Stimulated activated memory B cell treated with anti-CD40 and anti-IgM and Interleukin-4, amounts not matched to agents 10 μg/mL and 1 μg/mL and 100 μg/mL, for 72 hours (primary cell): ENCODE measurements at regions not wholly inside any gene's neighbourhood (a gene's known extent, or its start where the extent isn't known, plus 50 kb on each side); places are given as distances from the start of the nearest gene placed in this dataset.
"Not testable (repeated sequence)": the region's sequence is repeated elsewhere in the genome, so short reads cannot be mapped to it uniquely, and the experiment has no call there.

ENCODE experiments used
- ATAC-seq: fragments of 150-1000 bp; cut with Tn5 transposase; 2 replicates; pipeline ENCODE4 v1.10.0; 2021
- H3K27ac Mint-ChIP-seq: one replicate; pipeline ENCODE4 v1.8.0; 2022; ENCODE audit warnings: mild to moderate bottlenecking, mixed read lengths
- H3K27me3 Mint-ChIP-seq: one replicate; pipeline ENCODE4 v1.8.0; 2022; ENCODE audit warnings: mixed read lengths
- H3K36me3 Mint-ChIP-seq: one replicate; pipeline ENCODE4 v1.8.0; 2022; ENCODE audit warnings: mixed read lengths
- H3K4me1 Mint-ChIP-seq: one replicate; pipeline ENCODE4 v1.8.0; 2022; ENCODE audit warnings: mixed read lengths
- H3K4me3 Mint-ChIP-seq: one replicate; pipeline ENCODE4 v1.8.0; 2022; ENCODE audit warnings: mild to moderate bottlenecking, moderate library complexity, mixed read lengths
- H3K9me3 Mint-ChIP-seq: one replicate; pipeline ENCODE4 v1.8.0; 2022; ENCODE audit warnings: mixed read lengths

- Mint-ChIP-seq H3K27me3 (no peaks in the 10 kb centered on the region), H3K36me3 (no peaks in the 10 kb centered on the region), H3K4me3 (no peak overlapping the region), H3K4me1 (no peaks in the 10 kb centered on the region), H3K9me3 (no peaks in the 10 kb centered on the region), H3K27ac (no peak overlapping the region)
- ATAC-seq = no peak
Measured at GRCh38 chr12:84470361-84470760, 442.2 kb downstream of the SLC6A15 start.

- Mint-ChIP-seq H3K4me1 (no peaks in the 10 kb centered on the region), H3K36me3 (no peaks in the 10 kb centered on the region), H3K27ac (no peak overlapping the region), H3K4me3 (no peak overlapping the region), H3K9me3 (no peaks in the 10 kb centered on the region), H3K27me3 (no peaks in the 10 kb centered on the region)
- ATAC-seq = no peak
Measured at GRCh38 chr12:84464616-84465015, 448.0 kb downstream of the SLC6A15 start.

GRCh38 chr12:84463741-84464495, 448.7 kb downstream of the SLC6A15 start:
- Mint-ChIP-seq H3K4me1 (no peaks in the 10 kb centered on the region), H3K9me3 (no peaks in the 10 kb centered on the region), H3K27ac (no peak overlapping the region), H3K36me3 (no peaks in the 10 kb centered on the region), H3K4me3 (no peak overlapping the region), H3K27me3 (no peaks in the 10 kb centered on the region)
- no peak for ATAC-seq

GRCh38 chr12:84455598-84455997, 457.0 kb downstream of the SLC6A15 start:
- no peaks in the 10 kb centered on the region for H3K4me1 Mint-ChIP-seq
- ATAC-seq = no peak
- H3K36me3 Mint-ChIP-seq = no peaks in the 10 kb centered on the region
- no peaks in the 10 kb centered on the region for H3K27me3 Mint-ChIP-seq
- no peak overlapping the region for H3K4me3 Mint-ChIP-seq
- no peaks in the 10 kb centered on the region for H3K9me3 Mint-ChIP-seq
- H3K27ac Mint-ChIP-seq = no peak overlapping the region

- ATAC-seq, H3K27me3 Mint-ChIP-seq, H3K4me3 Mint-ChIP-seq, H3K27ac Mint-ChIP-seq, H3K36me3 Mint-ChIP-seq, H3K9me3 Mint-ChIP-seq, H3K4me1 Mint-ChIP-seq: not testable (repeated sequence)
Measured at GRCh38 chr12:84446478-84446877, 466.1 kb downstream of the SLC6A15 start.

- H3K9me3 Mint-ChIP-seq = peaks cover 4% of the 10 kb centered on the region
- peak; percentile 16 for ATAC-seq
- H3K4me1 Mint-ChIP-seq = no peaks in the 10 kb centered on the region
- H3K27me3 Mint-ChIP-seq = no peaks in the 10 kb centered on the region
- no peak overlapping the region for H3K27ac Mint-ChIP-seq
- H3K36me3 Mint-ChIP-seq = no peaks in the 10 kb centered on the region
- no peak overlapping the region for H3K4me3 Mint-ChIP-seq
Measured at GRCh38 chr12:84436134-84436533, 476.5 kb downstream of the SLC6A15 start.

- H3K9me3 Mint-ChIP-seq = peaks cover 4% of the 10 kb centered on the region
- ATAC-seq = no peak
- no peaks in the 10 kb centered on the region for H3K36me3 Mint-ChIP-seq
- H3K4me1 Mint-ChIP-seq = no peaks in the 10 kb centered on the region
- H3K27ac Mint-ChIP-seq = no peak overlapping the region
- H3K27me3 Mint-ChIP-seq = no peaks in the 10 kb centered on the region
- no peak overlapping the region for H3K4me3 Mint-ChIP-seq
Measured at GRCh38 chr12:84435682-84436081, 476.9 kb downstream of the SLC6A15 start.

GRCh38 chr12:84422340-84422739, 490.3 kb downstream of the SLC6A15 start:
- no peaks in the 10 kb centered on the region for H3K27me3 Mint-ChIP-seq

GRCh38 chr12:84421103-84421502, 491.5 kb downstream of the SLC6A15 start:
- Mint-ChIP-seq H3K4me3 (no peak overlapping the region), H3K27ac (no peak overlapping the region), H3K4me1 (no peaks in the 10 kb centered on the region), H3K36me3 (no peaks in the 10 kb centered on the region), H3K9me3 (no peaks in the 10 kb centered on the region), H3K27me3 (no peaks in the 10 kb centered on the region)
- ATAC-seq = no peak

More at GRCh38 chr12:84422340-84422739, 490.3 kb downstream of the SLC6A15 start:
- Mint-ChIP-seq H3K9me3 (no peaks in the 10 kb centered on the region), H3K27ac (no peak overlapping the region), H3K4me3 (no peak overlapping the region), H3K4me1 (no peaks in the 10 kb centered on the region), H3K36me3 (no peaks in the 10 kb centered on the region)
- ATAC-seq = no peak

- no peaks in the 10 kb centered on the region for H3K27me3 Mint-ChIP-seq
- ATAC-seq = no peak
- no peak overlapping the region for H3K27ac Mint-ChIP-seq
- no peaks in the 10 kb centered on the region for H3K9me3 Mint-ChIP-seq
- no peak overlapping the region for H3K4me3 Mint-ChIP-seq
- no peaks in the 10 kb centered on the region for H3K36me3 Mint-ChIP-seq
- H3K4me1 Mint-ChIP-seq = no peaks in the 10 kb centered on the region
Measured at GRCh38 chr12:84416626-84417025, 496.0 kb downstream of the SLC6A15 start.

GRCh38 chr12:84415946-84416345, 496.7 kb downstream of the SLC6A15 start:
- Mint-ChIP-seq H3K27me3 (no peaks in the 10 kb centered on the region), H3K9me3 (peaks cover 2% of the 10 kb centered on the region), H3K4me1 (no peaks in the 10 kb centered on the region), H3K4me3 (no peak overlapping the region), H3K36me3 (no peaks in the 10 kb centered on the region), H3K27ac (no peak overlapping the region)
- ATAC-seq = no peak

- no peaks in the 10 kb centered on the region for H3K4me1 Mint-ChIP-seq
- no peak for ATAC-seq
- H3K9me3 Mint-ChIP-seq = peaks cover 2% of the 10 kb centered on the region
- H3K27me3 Mint-ChIP-seq = no peaks in the 10 kb centered on the region
- H3K36me3 Mint-ChIP-seq = no peaks in the 10 kb centered on the region
- no peak overlapping the region for H3K4me3 Mint-ChIP-seq
- H3K27ac Mint-ChIP-seq = no peak overlapping the region
Measured at GRCh38 chr12:84413656-84414055, 498.9 kb downstream of the SLC6A15 start.

GRCh38 chr12:84412226-84412625, 500.4 kb downstream of the SLC6A15 start:
- no peaks in the 10 kb centered on the region for H3K27me3 Mint-ChIP-seq
- peaks cover 2% of the 10 kb centered on the region for H3K9me3 Mint-ChIP-seq
- no peak overlapping the region for H3K27ac Mint-ChIP-seq
- no peak overlapping the region for H3K4me3 Mint-ChIP-seq
- no peaks in the 10 kb centered on the region for H3K36me3 Mint-ChIP-seq
- H3K4me1 Mint-ChIP-seq = no peaks in the 10 kb centered on the region
- ATAC-seq = no peak

GRCh38 chr12:84411031-84411430, 501.6 kb downstream of the SLC6A15 start:
- H3K4me1 Mint-ChIP-seq = no peaks in the 10 kb centered on the region
- ATAC-seq = no peak
- no peak overlapping the region for H3K4me3 Mint-ChIP-seq
- H3K27ac Mint-ChIP-seq = no peak overlapping the region
- no peaks in the 10 kb centered on the region for H3K27me3 Mint-ChIP-seq
- H3K9me3 Mint-ChIP-seq = peaks cover 2% of the 10 kb centered on the region
- H3K36me3 Mint-ChIP-seq = no peaks in the 10 kb centered on the region

GRCh38 chr12:84408936-84409335, 503.7 kb downstream of the SLC6A15 start:
- Mint-ChIP-seq H3K27ac (no peak overlapping the region), H3K27me3 (no peaks in the 10 kb centered on the region), H3K36me3 (no peaks in the 10 kb centered on the region), H3K4me1 (no peaks in the 10 kb centered on the region), H3K9me3 (peaks cover 5% of the 10 kb centered on the region), H3K4me3 (no peak overlapping the region)
- no peak for ATAC-seq

GRCh38 chr12:84406720-84407119, 505.9 kb downstream of the SLC6A15 start:
- H3K4me1 Mint-ChIP-seq, H3K9me3 Mint-ChIP-seq, H3K27me3 Mint-ChIP-seq, H3K4me3 Mint-ChIP-seq, ATAC-seq, H3K36me3 Mint-ChIP-seq, H3K27ac Mint-ChIP-seq: not testable (repeated sequence)
